ENCODE measurements at regions not wholly inside any gene's neighbourhood (a gene's known extent, or its start where the extent isn't known, plus 50 kb on each side); places are given as distances from the start of the nearest gene placed in this dataset.

GRCh38 chr1:29520571-29521437, 284.5 kb downstream of the PTPRU start:
- no peak for DNase-seq

- DNase-seq, result no peak
These were observed 283.4 kb downstream of the PTPRU start for GRCh38 chr1:29519788-29520110.

GRCh38 chr1:29519108-29519787, 282.9 kb downstream of the PTPRU start:
- DNase-seq, result no peak

GRCh38 chr1:29518183-29518835, 282.0 kb downstream of the PTPRU start:
- DNase-seq, result no peak

GRCh38 chr1:29517251-29518086, 281.1 kb downstream of the PTPRU start:
- no peak for DNase-seq

- no peak for DNase-seq
These were observed 279.9 kb downstream of the PTPRU start for GRCh38 chr1:29516063-29516820.

- DNase-seq, result no peak
These were observed 279.0 kb downstream of the PTPRU start for GRCh38 chr1:29515170-29515955.

- DNase-seq, result no peak
These were observed 278.2 kb downstream of the PTPRU start for GRCh38 chr1:29514361-29515169.

- no peak for DNase-seq
These were observed 277.0 kb downstream of the PTPRU start for GRCh38 chr1:29513357-29513756.

- no peak for DNase-seq
These were observed 275.1 kb downstream of the PTPRU start for GRCh38 chr1:29511436-29511835.

- no peak for DNase-seq
These were observed 272.3 kb downstream of the PTPRU start for GRCh38 chr1:29508458-29509107.

GRCh38 chr1:29506678-29507225, 270.4 kb downstream of the PTPRU start:
- DNase-seq, result no peak

GRCh38 chr1:29505532-29506220, 269.4 kb downstream of the PTPRU start:
- no peak for DNase-seq

- no peak for DNase-seq
These were observed 268.5 kb downstream of the PTPRU start for GRCh38 chr1:29504709-29505410.

GRCh38 chr1:29504196-29504595, 267.9 kb downstream of the PTPRU start:
- DNase-seq, result no peak

GRCh38 chr1:29502911-29503840, 266.9 kb downstream of the PTPRU start:
- no peak for DNase-seq
